ENCODE measurements at regions not wholly inside any gene's neighbourhood (a gene's known extent, or its start where the extent isn't known, plus 50 kb on each side); places are given as distances from the start of the nearest gene placed in this dataset.

- no peak for TF ChIP-seq CHD2 (IDR thresholded peaks at IDR 0.05; ENCODE audit: low read depth, low read length)
- TF ChIP-seq JUNB (CRISPR knock-in tag; conservative IDR thresholded peaks at IDR 0.05) = no peak
- TF ChIP-seq XRCC5 (IDR thresholded peaks at IDR 0.05; ENCODE audit: low read depth, low read length) = no peak
- no peak for TF ChIP-seq TAL1 (IDR thresholded peaks at IDR 0.05)
- no peak for TF ChIP-seq E2F4 (CRISPR knock-in tag; IDR thresholded peaks at IDR 0.05; ENCODE audit: low read depth)
- TF ChIP-seq KDM5B (IDR thresholded peaks at IDR 0.05; ENCODE audit: insufficient replicate concordance, low read depth, low read length) = no peak
- no peak for TF ChIP-seq IRF1 (CRISPR knock-in tag; IDR thresholded peaks at IDR 0.05; ENCODE audit: borderline replicate concordance)
- TF ChIP-seq MCM3 (IDR thresholded peaks at IDR 0.05) = no peak
- no peak for TF ChIP-seq SAFB2 (IDR thresholded peaks at IDR 0.05; ENCODE audit: borderline replicate concordance, low read depth, low read length, severe bottlenecking)
- TF ChIP-seq CTCF (IDR thresholded peaks at IDR 0.05 in 2 of 3, conservative IDR thresholded peaks at IDR 0.05 in 1 of 3; ENCODE audit: insufficient read depth in 2 of 3, low read depth in 1 of 3, low read length in 3 of 3) = no peak
- no peak for TF ChIP-seq MXD1 (CRISPR knock-in tag; IDR thresholded peaks at IDR 0.05; ENCODE audit: borderline replicate concordance, poor library complexity, severe bottlenecking)
- no peak for TF ChIP-seq BACH1 (tag; IDR thresholded peaks at IDR 0.05)
- no peak for TF ChIP-seq HMBOX1 (IDR thresholded peaks at IDR 0.05)
- no peak for TF ChIP-seq DMBX1 (CRISPR knock-in tag; IDR thresholded peaks at IDR 0.05; ENCODE audit: borderline replicate concordance)
Measured at GRCh38 chr4:128544272-128544671, 256.7 kb upstream of the PGRMC2 start.
